ENCODE measurements at regions not wholly inside any gene's neighbourhood (a gene's known extent, or its start where the extent isn't known, plus 50 kb on each side); places are given as distances from the start of the nearest gene placed in this dataset.

GRCh38 chr10:29849886-29850285, 209.5 kb downstream of the JCAD start:
- no peak for DNase-seq
- Histone ChIP-seq H3K9me3 (ENCODE audit: control insufficient read depth in 2 of 2, low read length in 2 of 2) (no peaks in the 10 kb centered on the region), H3K36me3 (ENCODE audit: control insufficient read depth, insufficient read depth, low read length) (no peaks in the 10 kb centered on the region), H3K27ac (ENCODE audit: insufficient read depth, low read length, poor library complexity, severe bottlenecking) (no peak overlapping the region), H3K27me3 (ENCODE audit: control insufficient read depth, insufficient read depth, low read length) (no peaks in the 10 kb centered on the region), H3K4me3 (ENCODE audit: low read depth, low read length) (no peak overlapping the region), H3K4me1 (ENCODE audit: control insufficient read depth, insufficient read depth, low read length, poor library complexity, severe bottlenecking) (no peaks in the 10 kb centered on the region)
- H3K9me3 Mint-ChIP-seq, result peaks cover 0 to 2% (median 0%) of the 10 kb centered on the region in 7 donors
- H3K27me3 Mint-ChIP-seq, result peaks cover 11% of the 10 kb centered on the region
- H3K27ac Mint-ChIP-seq, result no peak overlapping the region
- no peak overlapping the region for H3K4me3 Mint-ChIP-seq
- H3K36me3 Mint-ChIP-seq, result no peaks in the 10 kb centered on the region
- ATAC-seq (ENCODE audit: low read depth in 2 of 2), result no peak
- no peaks in the 10 kb centered on the region for H3K4me1 Mint-ChIP-seq

DNA sequence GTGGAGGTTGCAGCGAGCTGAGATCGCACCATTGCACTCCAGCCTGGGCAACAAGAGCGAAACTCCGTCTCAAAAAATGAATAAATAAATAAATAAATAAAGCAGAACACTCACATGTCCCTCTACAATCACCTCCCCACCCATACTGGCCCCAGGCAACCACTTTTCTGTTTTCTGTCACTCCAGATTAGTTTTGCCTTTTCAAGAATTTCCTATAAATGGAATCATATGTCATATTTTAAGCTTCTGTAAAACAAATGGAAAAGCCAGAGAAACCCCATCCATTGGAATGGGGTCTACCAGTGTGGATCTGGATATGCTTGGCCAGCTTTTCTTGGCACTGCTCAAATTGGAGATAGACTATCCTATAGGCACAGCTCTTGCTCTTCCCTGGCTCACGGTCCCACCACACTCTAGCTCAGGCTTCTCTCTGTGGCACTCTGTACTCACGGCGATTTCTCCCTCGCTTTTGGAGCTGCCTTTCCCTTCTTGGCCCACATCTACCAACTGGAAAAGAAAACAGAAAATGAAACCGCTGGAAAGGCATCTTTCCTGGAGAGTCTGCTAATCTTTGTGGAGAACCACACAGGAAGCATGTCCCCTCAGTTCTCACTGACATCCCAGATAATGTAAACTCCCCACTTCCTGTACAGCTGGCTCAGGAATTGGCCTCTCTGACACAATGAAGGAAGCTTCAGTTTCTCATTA, 210.1 kb downstream of the JCAD start:
- no peak for DNase-seq
- Histone ChIP-seq H3K4me1 (ENCODE audit: control insufficient read depth, insufficient read depth, low read length, poor library complexity, severe bottlenecking) (no peaks in the 10 kb centered on the region), H3K36me3 (ENCODE audit: control insufficient read depth, insufficient read depth, low read length) (no peaks in the 10 kb centered on the region), H3K9me3 (ENCODE audit: control insufficient read depth in 2 of 2, low read length in 2 of 2) (no peaks in the 10 kb centered on the region), H3K4me3 (ENCODE audit: low read depth, low read length) (no peak overlapping the region), H3K27ac (ENCODE audit: insufficient read depth, low read length, poor library complexity, severe bottlenecking) (no peak overlapping the region), H3K27me3 (ENCODE audit: control insufficient read depth, insufficient read depth, low read length) (no peaks in the 10 kb centered on the region)
- no peaks in the 10 kb centered on the region for H3K36me3 Mint-ChIP-seq
- no peak overlapping the region for H3K27ac Mint-ChIP-seq
- peaks cover 11% of the 10 kb centered on the region for H3K27me3 Mint-ChIP-seq
- H3K4me1 Mint-ChIP-seq, result no peaks in the 10 kb centered on the region
- no peak for ATAC-seq (ENCODE audit: low read depth in 2 of 2)
- peaks cover 0 to 2% (median 0%) of the 10 kb centered on the region in 7 donors for H3K9me3 Mint-ChIP-seq
- no peak overlapping the region for H3K4me3 Mint-ChIP-seq

DNA sequence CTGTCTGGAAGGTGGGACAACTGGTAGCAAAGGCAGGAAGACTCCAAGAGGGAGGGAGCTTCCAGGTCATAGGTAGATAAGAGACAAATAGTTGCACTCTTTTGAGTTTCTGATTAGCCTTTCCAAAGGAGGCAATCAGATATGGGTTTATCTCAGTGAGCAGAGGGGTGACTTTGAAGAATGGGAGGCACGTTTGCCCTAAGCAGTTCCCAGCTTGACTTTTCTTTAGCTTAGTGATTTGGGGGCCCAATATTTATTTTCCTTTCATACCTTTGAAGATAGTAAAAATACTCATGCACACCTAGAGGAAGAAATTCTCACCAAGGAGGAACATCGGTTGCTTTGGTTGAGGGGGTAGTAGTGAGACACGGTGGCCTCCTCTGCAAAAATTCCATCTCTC, 212.1 kb upstream of the SVIL start:
- Histone ChIP-seq H3K4me3 (ENCODE audit: low read depth, low read length) (no peak overlapping the region), H3K36me3 (ENCODE audit: control insufficient read depth, insufficient read depth, low read length) (no peaks in the 10 kb centered on the region), H3K4me1 (ENCODE audit: control insufficient read depth, insufficient read depth, low read length, poor library complexity, severe bottlenecking) (no peaks in the 10 kb centered on the region), H3K9me3 (ENCODE audit: control insufficient read depth in 2 of 2, low read length in 2 of 2) (no peaks in the 10 kb centered on the region), H3K27ac (ENCODE audit: insufficient read depth, low read length, poor library complexity, severe bottlenecking) (no peak overlapping the region), H3K27me3 (ENCODE audit: control insufficient read depth, insufficient read depth, low read length) (no peaks in the 10 kb centered on the region)
- Mint-ChIP-seq H3K4me1 (no peaks in the 10 kb centered on the region), H3K27me3 (peaks cover 4% of the 10 kb centered on the region), H3K9me3 (peaks cover 0 to 2% (median 0%) of the 10 kb centered on the region in 7 donors), H3K36me3 (no peaks in the 10 kb centered on the region), H3K27ac (no peak overlapping the region), H3K4me3 (no peak overlapping the region)
- ATAC-seq (ENCODE audit: low read depth in 2 of 2) (no peak), DNase-seq (no peak)

- Histone ChIP-seq H3K4me1 (ENCODE audit: control insufficient read depth, insufficient read depth, low read length, poor library complexity, severe bottlenecking) (no peaks in the 10 kb centered on the region), H3K27ac (ENCODE audit: insufficient read depth, low read length, poor library complexity, severe bottlenecking) (no peak overlapping the region), H3K36me3 (ENCODE audit: control insufficient read depth, insufficient read depth, low read length) (no peaks in the 10 kb centered on the region), H3K9me3 (ENCODE audit: control insufficient read depth in 2 of 2, low read length in 2 of 2) (no peaks in the 10 kb centered on the region), H3K27me3 (ENCODE audit: control insufficient read depth, insufficient read depth, low read length) (no peaks in the 10 kb centered on the region), H3K4me3 (ENCODE audit: low read depth, low read length) (no peak overlapping the region)
- Mint-ChIP-seq H3K9me3 (peaks cover 0 to 2% (median 0%) of the 10 kb centered on the region in 7 donors), H3K27ac (no peak overlapping the region), H3K4me3 (no peak overlapping the region), H3K4me1 (no peaks in the 10 kb centered on the region), H3K27me3 (peaks cover 4% of the 10 kb centered on the region), H3K36me3 (no peaks in the 10 kb centered on the region)
- ATAC-seq (ENCODE audit: low read depth in 2 of 2) (no peak), DNase-seq (no peak)
These were observed 210.4 kb upstream of the SVIL start for GRCh38 chr10:29845166-29845565.

DNA sequence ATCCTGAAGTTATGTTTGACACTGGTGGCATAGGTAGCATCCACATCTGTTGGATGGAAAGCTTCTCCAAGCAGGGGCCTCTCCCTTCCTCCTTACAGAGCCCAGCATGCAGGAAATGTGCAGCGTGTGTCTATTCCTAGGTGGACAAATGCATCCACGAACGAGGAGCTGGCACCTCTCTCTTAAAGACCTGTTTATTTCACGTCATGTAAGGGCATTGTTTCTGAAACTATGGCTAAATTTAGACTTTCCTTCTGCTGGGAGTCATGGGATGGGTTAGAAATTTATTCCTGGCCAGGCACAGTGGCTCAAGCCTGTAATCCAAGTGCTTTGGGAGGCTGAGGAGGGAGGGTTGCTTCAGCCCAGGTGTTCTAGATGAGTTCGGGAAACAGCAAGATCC, 208.4 kb upstream of the SVIL start:
- Mint-ChIP-seq H3K27me3 (peaks cover 4% of the 10 kb centered on the region), H3K4me3 (no peak overlapping the region), H3K4me1 (no peaks in the 10 kb centered on the region), H3K9me3 (peaks cover 0 to 2% (median 0%) of the 10 kb centered on the region in 7 donors), H3K36me3 (no peaks in the 10 kb centered on the region), H3K27ac (no peak overlapping the region)
- H3K9me3 ChIP-seq (ENCODE audit: control insufficient read depth in 2 of 2, low read length in 2 of 2), result no peaks in the 10 kb centered on the region
- H3K27me3 ChIP-seq (ENCODE audit: control insufficient read depth, insufficient read depth, low read length), result no peaks in the 10 kb centered on the region
- DNase-seq, result no peak
- H3K36me3 ChIP-seq (ENCODE audit: control insufficient read depth, insufficient read depth, low read length), result no peaks in the 10 kb centered on the region
- H3K27ac ChIP-seq (ENCODE audit: insufficient read depth, low read length, poor library complexity, severe bottlenecking), result no peak overlapping the region
- no peaks in the 10 kb centered on the region for H3K4me1 ChIP-seq (ENCODE audit: control insufficient read depth, insufficient read depth, low read length, poor library complexity, severe bottlenecking)
- no peak overlapping the region for H3K4me3 ChIP-seq (ENCODE audit: low read depth, low read length)
- no peak for ATAC-seq (ENCODE audit: low read depth in 2 of 2)

DNA sequence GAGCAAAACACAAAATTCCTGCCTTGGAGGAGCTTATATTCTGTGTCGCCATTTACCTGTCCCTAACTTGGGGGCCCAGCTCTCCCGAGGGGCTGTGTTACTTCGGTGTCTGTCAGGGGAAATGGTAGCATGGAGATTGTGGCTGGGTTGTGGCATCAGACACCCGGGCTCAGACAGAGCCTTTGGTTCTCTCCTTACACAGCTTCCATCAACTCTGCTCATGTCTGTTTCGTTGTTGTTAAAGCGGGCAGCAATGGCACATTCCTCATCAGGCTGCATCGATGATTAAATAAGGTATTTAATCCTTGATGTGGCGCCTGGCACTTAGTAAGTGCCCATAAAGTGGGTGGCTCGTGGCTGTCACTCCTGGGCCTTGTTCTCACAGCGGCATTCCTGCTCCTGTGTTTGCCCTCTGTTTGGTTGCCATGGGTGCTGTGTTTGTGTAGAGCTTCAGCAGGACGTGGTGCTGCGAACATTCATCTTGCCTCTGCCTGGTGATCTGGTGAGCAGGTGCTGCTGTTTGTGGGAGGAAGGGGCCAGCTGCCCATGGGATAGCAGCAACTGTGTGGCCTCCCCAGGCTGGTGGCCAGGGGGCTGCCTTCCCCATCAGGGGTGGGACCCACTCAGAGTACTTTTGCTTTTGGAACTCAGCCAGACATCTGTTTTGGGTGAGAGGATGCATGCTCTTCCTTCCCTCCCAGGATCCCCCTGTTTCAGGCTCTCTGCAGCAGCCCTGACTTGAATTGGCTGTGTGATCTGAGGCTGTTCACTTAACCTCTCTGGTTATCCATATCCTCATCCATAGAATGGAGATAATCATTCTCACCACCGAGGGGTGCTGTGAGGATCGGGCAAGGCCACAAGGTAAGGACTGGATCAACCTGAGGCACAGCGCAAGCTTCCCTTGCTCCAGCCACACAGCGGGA, 207.2 kb upstream of the SVIL start:
- H3K4me1 Mint-ChIP-seq, result no peaks in the 10 kb centered on the region
- H3K27ac ChIP-seq (ENCODE audit: insufficient read depth, low read length, poor library complexity, severe bottlenecking), result no peak overlapping the region
- H3K36me3 ChIP-seq (ENCODE audit: control insufficient read depth, insufficient read depth, low read length), result no peaks in the 10 kb centered on the region
- no peak for DNase-seq
- peaks cover 0 to 2% (median 0%) of the 10 kb centered on the region in 7 donors for H3K9me3 Mint-ChIP-seq
- no peaks in the 10 kb centered on the region for H3K36me3 Mint-ChIP-seq
- H3K27me3 ChIP-seq (ENCODE audit: control insufficient read depth, insufficient read depth, low read length), result no peaks in the 10 kb centered on the region
- H3K4me3 Mint-ChIP-seq, result no peak overlapping the region
- no peak overlapping the region for H3K27ac Mint-ChIP-seq
- no peaks in the 10 kb centered on the region for H3K9me3 ChIP-seq (ENCODE audit: control insufficient read depth in 2 of 2, low read length in 2 of 2)
- no peak for ATAC-seq (ENCODE audit: low read depth in 2 of 2)
- no peaks in the 10 kb centered on the region for H3K27me3 Mint-ChIP-seq
- H3K4me3 ChIP-seq (ENCODE audit: low read depth, low read length), result no peak overlapping the region
- H3K4me1 ChIP-seq (ENCODE audit: control insufficient read depth, insufficient read depth, low read length, poor library complexity, severe bottlenecking), result no peaks in the 10 kb centered on the region

- H3K36me3 Mint-ChIP-seq, result no peaks in the 10 kb centered on the region
- H3K9me3 Mint-ChIP-seq, result peaks cover 0 to 2% (median 0%) of the 10 kb centered on the region in 7 donors
- no peak overlapping the region for H3K27ac Mint-ChIP-seq
- H3K27ac ChIP-seq (ENCODE audit: insufficient read depth, low read length, poor library complexity, severe bottlenecking), result no peak overlapping the region
- no peaks in the 10 kb centered on the region for H3K4me1 Mint-ChIP-seq
- H3K4me3 Mint-ChIP-seq, result no peak overlapping the region
- H3K9me3 ChIP-seq (ENCODE audit: control insufficient read depth in 2 of 2, low read length in 2 of 2), result no peaks in the 10 kb centered on the region
- no peaks in the 10 kb centered on the region for H3K27me3 ChIP-seq (ENCODE audit: control insufficient read depth, insufficient read depth, low read length)
- no peaks in the 10 kb centered on the region for H3K27me3 Mint-ChIP-seq
- no peaks in the 10 kb centered on the region for H3K4me1 ChIP-seq (ENCODE audit: control insufficient read depth, insufficient read depth, low read length, poor library complexity, severe bottlenecking)
- no peaks in the 10 kb centered on the region for H3K36me3 ChIP-seq (ENCODE audit: control insufficient read depth, insufficient read depth, low read length)
- no peak overlapping the region for H3K4me3 ChIP-seq (ENCODE audit: low read depth, low read length)
- ATAC-seq (ENCODE audit: low read depth in 2 of 2) (no peak), DNase-seq (no peak)
These were observed 205.9 kb upstream of the SVIL start for GRCh38 chr10:29840516-29841276.
